ENCODE measurements at regions not wholly inside any gene's neighbourhood (a gene's known extent, or its start where the extent isn't known, plus 50 kb on each side); places are given as distances from the start of the nearest gene placed in this dataset.
"Not testable (repeated sequence)": the region's sequence is repeated elsewhere in the genome, so short reads cannot be mapped to it uniquely, and the experiment has no call there.

- DNase-seq = no peak
Measured at GRCh38 chr3:197367081-197367780, 68.8 kb upstream of the DLG1 start.

GRCh38 chr3:197366301-197367044, 68.1 kb upstream of the DLG1 start:
- DNase-seq = no peak

GRCh38 chr3:197365586-197365985, 67.2 kb upstream of the DLG1 start:
- no peak for DNase-seq

- no peak for DNase-seq
Measured at GRCh38 chr3:197364410-197365071, 66.1 kb upstream of the DLG1 start.

GRCh38 chr3:197363553-197364409, 65.4 kb upstream of the DLG1 start:
- no peak for DNase-seq

- no peak for DNase-seq
Measured at GRCh38 chr3:197362081-197362480, 63.7 kb upstream of the DLG1 start.

- DNase-seq = not testable (repeated sequence)
Measured at GRCh38 chr3:197360095-197360494, 61.7 kb upstream of the DLG1 start.

GRCh38 chr3:197359476-197359875, 61.1 kb upstream of the DLG1 start:
- not testable (repeated sequence) for DNase-seq

GRCh38 chr3:197356741-197357140, 58.3 kb upstream of the DLG1 start:
- no peak for DNase-seq

GRCh38 chr3:197356275-197356674, 57.9 kb upstream of the DLG1 start:
- DNase-seq = no peak

GRCh38 chr3:197355713-197356112, 57.3 kb upstream of the DLG1 start:
- no peak for DNase-seq

GRCh38 chr3:197354568-197355001, 56.2 kb upstream of the DLG1 start:
- DNase-seq = no peak

GRCh38 chr3:197353867-197354567, 55.6 kb upstream of the DLG1 start:
- no peak for DNase-seq

GRCh38 chr3:197353001-197353866, 54.8 kb upstream of the DLG1 start:
- DNase-seq = no peak

- no peak for DNase-seq
Measured at GRCh38 chr3:197352382-197352781, 54.0 kb upstream of the DLG1 start.

- no peak for DNase-seq
Measured at GRCh38 chr3:197350446-197350845, 52.0 kb upstream of the DLG1 start.

- DNase-seq = no peak
Measured at GRCh38 chr3:197349368-197349767, 51.0 kb upstream of the DLG1 start.
